NCI-H774 (cell line): ENCODE measurements at regions not wholly inside any gene's neighbourhood (a gene's known extent, or its start where the extent isn't known, plus 50 kb on each side); places are given as distances from the start of the nearest gene placed in this dataset.
"Not testable (repeated sequence)": the region's sequence is repeated elsewhere in the genome, so short reads cannot be mapped to it uniquely, and the experiment has no call there.

Experiments used
- DNase-seq: peaks from one replicate; lab custom pipeline; 2025; lab: John Stamatoyannopoulos, UW

GRCh38 chr9:108803428-108804065 is 52.2 kb downstream of the ACTL7B start:
- DNase-seq: no peak

GRCh38 chr9:108802967-108803366 is 52.8 kb downstream of the ACTL7B start:
- no peak for DNase-seq

DNA sequence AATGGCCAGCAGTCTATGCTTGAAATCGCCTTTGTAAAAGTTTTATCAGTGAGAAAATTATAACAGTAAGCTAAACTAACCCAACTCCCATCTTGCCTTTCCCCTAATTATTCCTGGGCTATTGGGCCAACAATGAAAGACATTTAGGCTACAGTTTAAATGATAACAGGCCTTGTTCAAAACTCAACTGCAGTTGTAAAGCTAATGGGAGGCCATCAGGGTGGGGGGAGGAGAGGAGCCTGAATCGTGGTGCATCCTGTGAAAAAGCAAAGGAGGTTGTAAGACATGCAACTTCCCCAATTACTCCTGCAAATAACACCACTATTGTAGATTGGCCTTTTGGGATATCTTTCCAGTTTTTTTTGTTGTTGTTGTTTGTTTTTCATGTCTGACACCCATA is 53.8 kb downstream of the ACTL7B start:
- DNase-seq: no peak

DNA sequence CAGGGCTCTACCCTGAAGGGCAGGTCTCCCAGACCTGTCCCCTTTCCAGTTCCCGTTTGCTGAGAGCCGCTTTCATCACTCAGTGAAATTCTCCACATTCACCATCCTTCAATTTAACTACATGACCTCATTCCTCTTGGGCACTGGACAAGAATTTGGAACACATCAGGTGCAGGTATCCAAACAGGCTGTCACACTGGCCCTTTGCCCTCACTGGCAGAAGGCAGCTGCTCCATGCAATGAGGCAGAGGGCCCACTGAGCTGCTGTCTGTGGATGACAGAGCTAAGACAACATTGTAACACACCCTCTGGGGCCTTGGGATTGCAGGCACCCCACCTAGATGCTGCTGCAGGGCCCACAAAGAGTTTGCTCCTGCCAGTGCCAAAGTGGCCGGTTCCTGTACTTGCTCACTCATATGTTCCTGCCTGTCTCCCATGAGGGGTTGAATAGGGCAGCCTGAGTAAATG is 55.1 kb downstream of the ACTL7B start:
- no peak for DNase-seq

DNA sequence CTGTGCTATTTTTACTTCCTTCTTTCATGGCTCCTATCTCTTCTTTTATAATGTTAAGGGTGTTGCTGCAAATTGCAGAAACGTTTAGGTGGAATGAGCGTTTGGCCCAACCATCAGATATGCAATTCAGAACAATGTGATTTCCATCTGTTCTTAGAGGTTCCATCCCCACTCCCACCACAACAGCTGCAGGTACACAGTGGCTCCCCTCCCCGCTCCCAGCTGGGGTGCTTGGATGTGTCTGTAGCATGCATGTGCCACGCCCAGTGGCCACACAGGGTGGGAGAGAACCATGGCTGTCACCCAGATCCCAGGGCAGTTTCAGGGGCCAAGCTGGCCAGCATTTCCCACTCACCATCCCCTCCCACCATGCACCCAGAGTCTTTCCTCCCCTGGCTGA is 62.2 kb downstream of the ACTL7B start:
- no peak for DNase-seq

GRCh38 chr9:108789742-108790141 is 66.0 kb downstream of the ACTL7B start:
- DNase-seq: no peak

DNA sequence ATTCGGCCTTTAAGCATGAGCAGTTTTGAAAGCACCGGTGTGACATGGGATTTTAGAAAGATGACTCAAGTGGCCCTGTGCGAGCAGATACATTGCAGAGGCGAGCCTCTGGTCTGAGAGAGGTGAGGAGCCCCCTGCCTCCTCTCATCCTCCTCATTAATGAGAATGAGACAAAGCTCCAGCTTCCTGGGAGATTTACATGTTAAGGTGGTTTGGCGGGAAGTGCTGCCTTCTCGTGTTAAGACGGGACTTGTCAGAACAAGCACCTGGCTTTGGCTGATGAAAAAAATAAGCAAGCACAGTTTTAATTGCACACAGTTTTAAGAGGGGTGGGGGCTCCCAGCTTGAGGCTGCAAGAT is 68.1 kb downstream of the ACTL7B start:
- DNase-seq: no peak

DNA sequence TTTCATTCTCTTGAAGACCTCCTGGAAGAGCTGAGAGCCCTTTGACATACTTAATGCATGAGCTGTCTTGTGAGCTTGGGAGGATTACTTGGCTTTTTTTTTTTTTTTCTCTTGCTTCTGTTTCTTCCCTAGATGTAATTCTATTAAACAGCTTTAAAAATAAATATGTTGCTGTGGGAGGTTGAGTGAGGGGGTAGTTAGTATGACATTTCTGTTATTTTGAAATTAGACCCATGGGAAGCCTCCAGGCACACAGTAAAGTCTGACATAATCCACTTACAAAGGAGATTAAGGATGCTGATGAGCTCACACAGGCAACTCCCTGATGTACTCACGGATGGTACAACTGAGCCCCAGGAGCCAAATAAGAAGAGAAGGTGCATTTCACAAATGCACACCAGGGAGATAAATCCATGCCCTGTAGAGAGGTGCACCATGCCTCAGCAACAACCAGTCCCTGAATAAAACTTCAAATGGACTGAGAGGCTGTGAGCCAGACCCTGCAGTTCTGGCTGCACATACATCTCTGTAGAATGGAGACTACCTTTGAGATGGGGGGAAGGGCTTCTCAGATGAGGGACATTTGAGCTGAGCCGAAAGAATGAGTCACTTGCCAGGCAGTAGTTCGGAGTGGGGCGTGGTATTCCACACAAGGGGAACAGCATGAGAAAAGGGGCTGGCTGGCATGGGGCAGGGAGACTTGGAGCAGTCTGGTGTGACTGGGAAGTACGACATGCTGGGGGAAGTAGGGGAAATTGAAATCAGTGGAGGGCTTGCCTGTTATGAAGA is 68.7 kb downstream of the ACTL7B start:
- no peak for DNase-seq

DNA sequence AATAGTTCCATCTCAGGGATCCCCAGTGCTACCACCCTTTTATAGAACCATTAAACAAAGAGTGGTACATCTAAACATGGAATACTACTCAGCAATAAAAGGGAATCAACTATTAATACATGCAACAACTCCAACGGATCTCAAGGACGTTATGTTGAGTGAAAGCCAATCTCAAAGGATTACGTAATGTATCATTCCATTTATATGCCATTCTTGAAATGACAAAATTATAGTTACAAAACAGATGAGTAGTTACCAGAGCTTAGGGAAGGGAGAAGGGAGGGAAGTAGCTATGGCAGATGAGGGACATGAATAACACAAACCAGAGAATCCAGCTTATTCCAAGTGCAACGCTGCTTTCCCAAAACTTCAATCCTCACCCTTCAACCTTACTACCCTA is 69.5 kb downstream of the ACTL7B start:
- no peak for DNase-seq

GRCh38 chr9:108784998-108785397 is 70.8 kb downstream of the ACTL7B start:
- no peak for DNase-seq

DNA sequence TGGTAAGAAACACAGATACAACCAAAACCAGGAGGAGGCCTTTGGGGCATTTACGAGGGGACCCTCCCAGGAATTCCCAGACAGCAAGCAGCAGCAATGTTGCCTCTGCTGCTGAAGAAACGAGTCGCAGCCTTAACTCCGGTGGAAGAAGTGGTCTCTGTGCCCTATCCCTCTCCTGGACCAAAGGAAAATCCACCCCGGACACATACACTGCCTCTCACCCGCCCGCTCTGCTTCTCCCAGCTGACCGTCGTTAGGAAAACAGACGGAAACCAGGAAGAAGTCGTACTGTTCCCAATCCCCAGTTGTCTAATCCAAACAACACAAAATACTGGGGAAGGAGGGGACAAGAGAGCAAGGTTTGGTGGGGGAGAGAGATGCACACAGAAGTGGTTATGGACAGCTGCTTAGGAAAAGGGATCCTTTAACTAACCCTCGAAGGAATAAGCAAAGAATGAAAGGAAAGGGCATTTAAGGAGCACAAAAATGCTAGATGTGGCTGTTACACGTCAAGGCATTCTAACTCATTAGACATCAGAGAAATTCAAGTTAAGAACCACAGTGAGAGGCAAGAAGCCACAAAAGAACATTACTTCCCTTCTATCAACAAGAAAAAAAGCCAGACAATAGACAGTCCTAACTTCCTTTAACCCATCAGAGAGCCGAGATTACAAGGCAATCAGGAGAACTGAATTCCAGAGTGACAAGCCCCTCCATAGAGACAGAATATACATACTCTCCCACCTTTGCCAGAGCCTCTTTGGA is 71.9 kb downstream of the ACTL7B start:
- DNase-seq: no peak

DNA sequence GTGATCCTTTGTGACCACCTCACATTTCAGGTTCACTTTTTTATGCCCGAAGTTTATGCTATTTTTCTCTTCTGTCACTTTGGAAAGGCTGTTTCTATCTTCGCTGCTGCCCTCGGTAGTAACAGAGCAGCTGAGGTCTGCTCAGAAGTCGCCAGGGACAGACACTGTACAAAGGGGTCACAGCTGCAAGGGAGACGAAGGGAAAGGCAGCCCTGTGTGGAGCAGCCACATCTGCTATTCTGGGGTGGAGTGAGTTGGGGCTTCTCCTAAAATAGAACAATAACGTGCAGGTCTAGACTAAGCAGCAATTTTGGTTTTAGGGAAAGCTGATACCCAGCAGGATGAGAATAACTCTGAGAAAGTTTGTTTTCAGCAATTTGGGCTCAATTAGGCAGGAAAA is 72.5 kb downstream of the ACTL7B start:
- DNase-seq: no peak

GRCh38 chr9:108780942-108781734 is 74.6 kb downstream of the ACTL7B start:
- DNase-seq: no peak

DNA sequence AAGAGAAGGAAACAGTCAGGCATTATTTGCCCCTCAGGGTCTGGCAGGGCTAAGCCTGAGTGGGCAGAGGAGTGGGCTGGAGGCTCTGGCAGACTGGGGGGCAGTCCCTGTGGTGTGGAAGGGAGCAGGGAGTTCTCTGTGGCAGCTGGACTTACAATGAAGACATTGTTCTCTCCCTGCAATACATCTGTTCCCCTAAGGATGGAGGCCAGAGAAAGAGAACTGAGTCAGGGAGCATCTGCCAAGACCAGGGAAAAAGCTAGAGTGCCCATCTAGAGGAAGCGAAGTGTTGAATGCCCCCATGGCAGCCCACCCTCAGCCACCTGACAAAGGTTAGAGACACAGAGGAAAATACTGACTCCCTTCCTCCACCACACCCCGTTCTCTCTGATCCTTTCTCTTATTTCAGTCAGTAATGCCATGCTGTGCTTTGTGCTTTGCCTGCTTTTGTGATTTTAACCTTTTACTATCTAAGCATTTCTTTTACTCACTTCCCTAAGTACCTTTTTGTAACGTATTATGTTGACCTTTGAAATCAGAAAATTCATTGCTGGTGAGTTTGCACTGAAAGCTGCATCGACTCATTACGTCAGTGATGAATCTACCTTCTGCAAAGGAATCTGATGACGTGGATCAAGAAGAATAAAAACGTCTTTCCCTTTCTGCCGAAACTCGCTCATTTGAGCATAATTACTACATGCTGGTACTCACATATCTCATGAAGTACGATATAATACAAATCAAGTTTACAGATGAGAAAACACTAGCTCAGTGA is 76.0 kb downstream of the ACTL7B start:
- no peak for DNase-seq

DNA sequence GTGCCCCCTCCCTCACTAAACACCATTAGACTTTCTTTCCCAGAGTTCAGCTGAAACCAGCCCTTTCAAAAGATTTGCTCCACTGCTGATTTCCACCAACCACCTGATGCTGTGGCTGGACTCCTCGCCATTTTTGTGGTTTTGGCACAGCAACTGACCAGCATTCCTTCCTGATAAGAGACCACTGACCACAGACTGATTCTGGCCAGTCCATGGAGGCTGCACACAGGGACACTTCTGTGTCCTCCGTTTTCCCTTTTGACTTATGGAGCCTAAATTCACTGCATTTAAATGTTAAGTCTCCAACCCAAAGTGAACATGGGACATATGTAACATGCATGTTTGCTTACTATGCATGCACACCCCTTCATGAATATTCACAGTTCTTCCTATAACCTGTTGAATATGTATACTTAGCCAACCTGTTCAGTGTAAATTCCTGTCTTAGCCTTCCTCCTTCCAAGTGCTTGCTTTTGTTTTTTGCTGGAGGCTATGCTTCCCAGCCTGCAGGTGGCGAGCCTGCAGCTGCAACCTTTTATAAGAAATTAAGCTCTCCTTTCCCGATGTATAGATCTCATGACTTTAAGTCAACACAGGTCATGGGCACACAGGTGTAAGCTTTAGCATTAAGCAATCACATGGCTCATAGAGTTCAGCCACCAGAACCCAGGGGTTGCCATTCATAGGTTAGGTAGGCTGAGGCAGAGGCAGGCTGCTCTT is 78.7 kb downstream of the ACTL7B start:
- no peak for DNase-seq

- DNase-seq: no peak
These were observed 79.9 kb downstream of the ACTL7B start for GRCh38 chr9:108775901-108776306.

DNA sequence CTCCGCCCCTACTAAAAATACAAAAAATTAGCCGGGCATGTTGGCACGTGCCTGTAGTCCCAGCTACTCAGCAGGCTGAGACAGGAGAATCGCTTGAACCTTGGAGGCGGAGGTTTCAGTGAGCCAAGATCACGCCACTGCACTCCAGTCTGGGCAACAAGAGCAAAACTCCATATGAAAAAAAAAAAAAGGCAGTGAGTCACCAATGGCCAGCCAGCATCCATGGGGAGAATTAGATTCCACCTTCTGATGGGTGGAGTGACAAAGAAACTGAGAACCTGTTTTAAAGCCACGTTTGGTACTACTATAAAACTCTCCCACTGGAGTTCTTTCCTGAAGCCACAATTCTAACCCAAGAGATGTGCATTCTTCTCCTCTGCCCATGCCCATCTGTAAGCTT is 81.7 kb downstream of the ACTL7B start:
- not testable (repeated sequence) for DNase-seq

GRCh38 chr9:108772301-108772894 is 83.4 kb downstream of the ACTL7B start:
- no peak for DNase-seq

- no peak for DNase-seq
These were observed 87.0 kb downstream of the ACTL7B start for GRCh38 chr9:108768744-108769143.

DNA sequence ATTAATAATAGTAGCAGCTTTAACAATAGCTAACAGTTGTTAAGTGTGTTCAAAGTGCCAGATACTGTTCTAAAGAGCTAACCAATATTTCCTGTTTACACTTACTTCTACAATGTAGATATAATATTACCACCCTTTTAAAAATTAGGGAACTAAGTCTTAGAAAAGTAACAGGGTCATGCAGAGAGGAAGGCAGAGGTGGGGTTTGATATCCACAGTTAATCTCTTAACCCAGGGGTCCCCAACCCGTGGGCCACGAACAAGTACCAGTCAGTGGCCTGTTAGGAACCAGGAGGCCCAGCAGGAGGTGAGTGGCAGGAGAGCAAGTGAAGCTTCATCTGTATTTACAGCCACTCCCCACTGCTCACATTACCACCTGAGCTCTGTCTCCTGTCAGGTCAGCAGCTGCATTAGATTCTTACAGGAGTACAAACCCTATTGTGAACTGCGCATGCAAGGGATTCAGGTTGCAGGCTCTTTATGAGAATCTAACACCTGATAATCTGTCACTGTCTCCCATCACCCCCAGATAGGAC is 89.1 kb downstream of the ACTL7B start:
- no peak for DNase-seq
